ENCODE measurements at regions not wholly inside any gene's neighbourhood (a gene's known extent, or its start where the extent isn't known, plus 50 kb on each side); places are given as distances from the start of the nearest gene placed in this dataset.

- no peak for DNase-seq (ENCODE audit: low spot score)
These were observed 138.1 kb upstream of the GPR149 start for GRCh38 chr3:154568064-154568463.

DNA sequence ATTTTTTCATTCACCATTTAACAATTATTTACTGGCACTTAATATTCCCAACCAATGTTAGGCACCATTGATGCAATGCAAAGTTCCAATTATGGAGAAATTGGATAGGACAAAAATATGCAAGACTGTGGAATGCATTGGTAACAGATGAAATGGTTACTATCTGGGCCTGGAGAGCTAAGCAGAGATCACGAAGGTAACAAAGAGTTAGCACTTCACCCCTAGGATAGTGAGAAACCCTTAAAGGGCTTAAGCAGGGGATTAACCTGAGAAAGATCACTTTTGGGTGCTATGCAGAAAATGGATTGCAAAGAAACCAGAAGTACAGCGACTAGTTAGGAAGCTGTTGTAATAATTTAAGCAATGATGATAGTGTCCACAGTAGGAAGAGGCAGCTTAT, 129.6 kb upstream of the GPR149 start:
- DNase-seq (ENCODE audit: low spot score): no peak

GRCh38 chr3:154552338-154552737, 122.3 kb upstream of the GPR149 start:
- DNase-seq (ENCODE audit: low spot score): no peak

DNA sequence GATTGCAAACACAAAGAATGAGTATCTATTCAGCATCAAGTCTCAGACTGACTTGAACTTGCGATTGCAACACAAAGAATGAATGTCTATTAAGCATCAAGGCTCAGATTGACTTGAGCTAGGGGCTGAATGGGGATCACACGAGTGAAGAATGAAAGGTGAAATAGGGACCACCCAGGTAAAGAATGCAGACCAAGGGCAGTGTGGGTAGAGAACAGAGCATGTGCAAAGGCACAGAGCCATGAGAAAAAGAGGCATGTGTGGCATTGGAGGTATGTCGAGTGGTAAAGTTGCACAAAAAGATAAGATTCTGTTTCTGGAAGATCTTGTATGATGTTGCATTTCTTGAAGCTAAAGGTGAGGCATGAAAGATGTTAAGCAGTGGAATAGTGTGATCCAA, 119.4 kb upstream of the GPR149 start:
- DNase-seq (ENCODE audit: low spot score): no peak

DNA sequence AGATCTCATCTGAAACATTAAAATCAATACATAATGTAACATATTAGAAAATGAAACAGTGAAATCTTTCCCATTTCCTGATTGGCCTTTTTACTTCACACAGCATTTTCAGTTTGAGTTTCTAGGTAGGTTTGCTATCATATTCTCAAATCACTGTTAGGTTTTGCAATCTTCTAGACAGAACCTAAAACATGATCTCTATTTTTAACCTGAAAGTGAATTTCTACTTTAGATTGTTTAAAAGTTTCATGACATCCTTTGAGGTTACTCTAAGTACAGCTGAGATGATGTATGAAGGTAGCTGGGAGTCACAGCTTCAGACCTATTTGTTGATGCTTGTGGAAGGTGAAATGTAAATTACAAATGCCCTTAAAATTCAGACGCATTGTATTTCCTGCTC, 118.4 kb upstream of the GPR149 start:
- DNase-seq (ENCODE audit: low spot score): no peak

DNA sequence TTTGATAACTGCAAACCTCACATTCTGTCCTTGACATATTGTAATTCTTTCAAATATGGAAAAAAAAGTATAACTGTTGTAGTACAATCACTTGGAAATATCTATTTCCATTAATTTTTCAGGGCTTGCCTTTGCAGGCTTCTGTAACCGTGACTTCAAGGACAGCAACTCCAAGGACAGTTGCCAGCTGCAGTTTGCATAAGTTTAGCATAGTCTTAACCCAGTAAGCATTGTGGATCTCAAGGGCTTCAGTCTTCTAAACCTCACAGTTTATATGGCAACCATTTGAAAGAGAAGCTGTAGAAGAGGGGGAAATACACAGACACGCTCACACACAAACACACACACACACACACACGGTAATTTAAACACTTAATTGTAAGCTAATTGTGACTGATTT, 112.8 kb upstream of the GPR149 start:
- no peak for DNase-seq (ENCODE audit: low spot score)

- DNase-seq (ENCODE audit: low spot score): no peak
These were observed 111.1 kb upstream of the GPR149 start for GRCh38 chr3:154540950-154541604.

DNA sequence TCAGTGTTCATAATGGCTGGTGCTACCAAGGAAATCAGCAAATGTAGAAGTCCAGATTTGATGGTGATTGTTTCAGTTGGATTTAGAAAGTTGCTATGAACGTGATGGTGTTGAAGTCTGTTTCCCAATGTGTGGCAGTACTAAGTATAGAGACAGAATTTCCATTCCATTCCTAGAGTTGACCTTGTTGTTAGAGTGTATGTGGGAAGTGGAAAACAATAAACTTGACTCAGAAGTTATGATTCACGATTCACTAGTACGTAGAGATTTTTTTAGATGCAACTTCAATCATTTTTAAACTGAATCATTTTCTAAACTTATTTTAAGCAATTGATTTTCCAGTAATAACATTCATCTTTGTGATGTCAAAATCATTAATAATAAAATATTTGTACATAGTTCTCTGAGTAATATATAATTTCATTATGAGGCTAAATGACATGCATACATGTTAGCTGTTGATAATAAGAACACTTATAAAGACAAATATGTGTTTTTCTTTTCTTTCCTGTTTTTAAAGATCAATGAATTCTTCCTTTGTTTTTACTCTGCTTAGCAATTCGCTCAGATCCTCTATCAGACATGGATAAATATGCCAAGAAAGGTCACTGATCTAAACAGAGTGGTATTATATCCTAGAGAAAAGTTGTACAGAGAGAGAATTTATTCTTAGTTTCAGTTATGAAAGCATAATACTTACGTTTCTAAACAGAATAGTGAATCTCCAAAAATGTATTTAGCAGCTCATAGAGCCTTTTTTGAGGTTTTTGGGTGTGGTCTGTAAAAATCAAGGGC, 108.8 kb upstream of the GPR149 start:
- DNase-seq (ENCODE audit: low spot score): no peak

DNA sequence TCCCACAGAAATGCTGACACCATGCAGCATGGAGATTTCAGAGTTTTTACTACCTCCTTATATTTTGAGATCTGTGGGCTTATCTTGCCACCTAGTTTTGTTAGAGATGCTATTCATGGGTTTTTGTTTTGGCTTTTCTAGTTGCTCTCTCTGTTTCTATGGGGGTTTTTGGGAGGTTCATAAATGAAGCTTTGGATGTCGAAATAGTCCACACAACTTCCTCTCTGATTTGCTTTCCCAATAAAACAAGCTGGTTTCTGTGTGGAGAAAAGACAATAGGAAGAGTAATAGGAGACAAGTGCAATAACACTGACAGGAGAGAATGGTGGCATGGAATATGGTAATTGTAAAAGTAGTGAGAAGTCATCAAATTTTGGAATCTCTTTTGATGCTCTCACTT, 106.8 kb upstream of the GPR149 start:
- DNase-seq (ENCODE audit: low spot score): no peak

GRCh38 chr3:154522036-154522602, 92.1 kb upstream of the GPR149 start:
- no peak for DNase-seq (ENCODE audit: low spot score)

- DNase-seq (ENCODE audit: low spot score): no peak
These were observed 87.4 kb upstream of the GPR149 start for GRCh38 chr3:154517404-154517803.

GRCh38 chr3:154515921-154516320, 85.9 kb upstream of the GPR149 start:
- no peak for DNase-seq (ENCODE audit: low spot score)

- DNase-seq (ENCODE audit: low spot score): no peak
These were observed 80.8 kb upstream of the GPR149 start for GRCh38 chr3:154510780-154511179.

DNA sequence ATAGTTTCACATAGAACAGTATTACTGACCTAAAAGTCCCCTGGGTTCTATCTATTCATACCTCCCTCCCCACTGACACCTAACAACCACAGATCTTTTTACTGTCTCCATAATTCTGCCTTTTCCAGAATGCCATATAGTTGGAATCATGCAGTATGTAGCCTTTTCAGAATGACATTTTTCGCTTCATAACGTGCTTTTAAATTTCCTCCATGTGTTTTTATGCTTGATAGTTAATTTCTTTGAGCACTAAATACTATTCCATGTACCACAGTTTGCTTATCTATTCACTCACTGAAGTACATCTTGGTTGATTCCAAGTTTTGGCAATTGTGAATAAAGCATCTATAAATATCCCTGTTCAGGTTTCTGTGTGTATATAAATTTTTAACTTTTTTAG, 77.7 kb upstream of the GPR149 start:
- no peak for DNase-seq (ENCODE audit: low spot score)

DNA sequence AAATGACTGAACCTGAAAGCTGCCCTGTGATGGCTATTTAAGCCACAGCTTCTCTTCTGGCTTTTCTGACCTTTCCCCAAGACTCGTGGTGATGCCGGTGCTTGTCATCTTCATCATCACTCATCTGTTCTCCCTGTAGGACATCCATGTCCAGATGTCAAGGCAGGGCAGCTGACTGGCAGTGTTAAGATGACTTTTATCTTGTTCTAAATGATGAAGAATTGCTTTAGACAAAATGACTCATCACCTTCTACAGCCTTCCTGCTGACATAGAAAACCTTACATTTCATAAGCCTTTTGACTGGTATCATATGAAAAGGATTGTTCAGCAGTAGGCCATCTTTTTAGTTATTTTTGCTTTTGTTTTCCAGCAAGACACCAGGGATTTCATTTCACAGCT, 67.0 kb upstream of the GPR149 start:
- DNase-seq (ENCODE audit: low spot score): no peak

- no peak for DNase-seq (ENCODE audit: low spot score)
These were observed 66.5 kb upstream of the GPR149 start for GRCh38 chr3:154496540-154496939.

- no peak for DNase-seq (ENCODE audit: low spot score)
These were observed 57.0 kb upstream of the GPR149 start for GRCh38 chr3:154486949-154487348.

DNA sequence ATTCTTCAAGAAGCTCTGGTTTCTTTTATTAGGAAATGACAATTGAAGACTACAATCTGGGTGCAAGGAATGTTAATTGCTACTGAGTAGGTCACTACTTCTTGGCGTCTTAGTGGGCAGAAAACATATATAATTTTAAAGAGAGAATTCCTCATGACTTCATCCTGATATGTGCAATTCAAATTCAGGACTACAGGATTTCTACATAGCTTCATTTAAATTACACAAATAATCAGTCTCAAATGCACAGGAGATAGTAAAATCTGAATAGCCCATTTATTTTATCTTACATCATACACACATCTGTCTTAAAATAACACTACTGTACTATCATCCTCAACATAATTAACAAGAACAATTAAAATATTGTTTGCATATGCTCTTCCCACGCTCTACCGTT, 52.5 kb upstream of the GPR149 start:
- DNase-seq (ENCODE audit: low spot score): no peak

DNA sequence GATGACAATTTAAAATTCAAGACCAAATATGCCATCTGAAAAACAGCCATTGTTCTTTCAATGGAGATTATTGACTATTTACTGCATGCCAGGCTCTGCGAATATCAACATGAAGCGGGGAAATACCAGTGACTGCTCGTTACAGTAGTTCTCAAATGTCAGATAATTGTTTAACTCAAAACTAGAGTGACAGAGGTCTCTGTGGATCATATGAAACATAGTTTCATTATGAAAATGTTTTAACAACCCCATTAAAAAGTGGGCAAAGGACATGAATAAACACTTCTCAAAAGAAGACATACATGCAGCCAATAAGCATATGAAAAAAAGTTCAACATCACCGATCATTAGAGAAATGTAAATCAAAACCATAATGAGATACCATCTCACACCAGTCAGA, 50.0 kb upstream of the GPR149 start:
- DNase-seq (ENCODE audit: low spot score): no peak
